Keratinocyte (primary cell): ENCODE measurements at regions not wholly inside any gene's neighbourhood (a gene's known extent, or its start where the extent isn't known, plus 50 kb on each side); places are given as distances from the start of the nearest gene placed in this dataset.
A peak's percentile ranks its signal among the peaks of the same experiment; 100 is the strongest.

Experiments used
- DNase-seq: peaks from one replicate; pipeline ENCODE4 v3.0.0-alpha.2; 2011; ENCODE audit warnings: low read depth, missing footprints, low spot score
- FAIRE-seq: peaks from 2 replicates; lab custom pipeline; 2011; peaks lifted over from hg19 to GRCh38; lab: Jason Lieb, UNC
- H2AFZ ChIP-seq: 2 replicates; pipeline ENCODE4 v1.6.0; 2012; ENCODE audit warnings: low read length, control low read depth, inconsistent platforms; ENCODE audit not compliant: control insufficient read depth
- H3K27ac ChIP-seq: 2 replicates; pipeline ENCODE4 v1.5.1; 2011; ENCODE audit warnings: low read length; ENCODE audit not compliant: control insufficient read depth, insufficient read depth
- H3K27me3 ChIP-seq: 3 replicates; pipeline ENCODE4 v1.6.0; 2011; ENCODE audit warnings: low read length; ENCODE audit not compliant: control insufficient read depth, insufficient read depth; ENCODE audit errors: extremely low read depth
- H3K36me3 ChIP-seq, 2 experiments: 2 replicates in 1 of 2; 3 replicates in 1 of 2; pipeline ENCODE4 v1.5.1; 2011; ENCODE audit warnings: low read length in 2 of 2, mild to moderate bottlenecking in 1 of 2; ENCODE audit not compliant: control insufficient read depth in 2 of 2, insufficient read depth in 2 of 2; ENCODE audit errors: extremely low read depth in 1 of 2
- H3K4me1 ChIP-seq: 3 replicates; pipeline ENCODE4 v1.5.1; 2011; ENCODE audit warnings: low read length; ENCODE audit not compliant: control insufficient read depth, insufficient read depth; ENCODE audit errors: extremely low read depth
- H3K4me2 ChIP-seq: 3 replicates; pipeline ENCODE4 v1.6.0; 2011; ENCODE audit warnings: low read depth, low read length; ENCODE audit not compliant: control insufficient read depth, insufficient read depth; ENCODE audit errors: extremely low read depth
- H3K4me3 ChIP-seq, 3 experiments: fragments of 200-600 bp in 1 of 3; sonication (generic) in 1 of 3; 2 replicates in 2 of 3; 3 replicates in 1 of 3; pipeline ENCODE4 v1.5.1; 2011 to 2016; ENCODE audit warnings: low read length in 3 of 3, mild to moderate bottlenecking in 3 of 3, control low read depth in 2 of 3, inconsistent platforms in 1 of 3, low read depth in 1 of 3, mixed read lengths in 1 of 3, mixed run types in 1 of 3, moderate library complexity in 1 of 3; ENCODE audit not compliant: control insufficient read depth in 2 of 3, insufficient read depth in 2 of 3; ENCODE audit errors: extremely low read depth in 1 of 3
- H3K79me2 ChIP-seq: 2 replicates; pipeline ENCODE4 v1.6.0; 2012; ENCODE audit warnings: low read length; ENCODE audit not compliant: control insufficient read depth, insufficient read depth
- H3K9ac ChIP-seq: 3 replicates; pipeline ENCODE4 v1.6.0; 2011; ENCODE audit warnings: low read length; ENCODE audit not compliant: control insufficient read depth, insufficient read depth; ENCODE audit errors: extremely low read depth
- H3K9me1 ChIP-seq: 3 replicates; pipeline ENCODE4 v1.6.0; 2011; ENCODE audit warnings: low read length; ENCODE audit not compliant: control insufficient read depth, insufficient read depth; ENCODE audit errors: extremely low read depth
- H3K9me3 ChIP-seq: 2 replicates; pipeline ENCODE4 v1.5.1; 2012; ENCODE audit warnings: low read depth, low read length; ENCODE audit not compliant: control insufficient read depth
- H4K20me1 ChIP-seq: 3 replicates; pipeline ENCODE4 v1.6.0; 2011; ENCODE audit warnings: low read length; ENCODE audit not compliant: control insufficient read depth, insufficient read depth; ENCODE audit errors: extremely low read depth
- CTCF ChIP-seq, 3 experiments: IDR thresholded peaks in 1 of 3; conservative IDR thresholded peaks in 1 of 3; optimal IDR thresholded peaks in 1 of 3; 2 replicates in 2 of 3; 3 replicates in 1 of 3; pipeline versions ENCODE3 to v1.5.1; 2011; ENCODE audit warnings: low read length in 3 of 3, mild to moderate bottlenecking in 3 of 3, moderate library complexity in 2 of 3, control low read depth in 1 of 3, inconsistent platforms in 1 of 3; ENCODE audit not compliant: insufficient read depth in 2 of 3; ENCODE audit errors: extremely low read depth in 1 of 3
- EZH2 ChIP-seq: IDR thresholded peaks from one replicate; pipeline ENCODE4 v1.6.1; 2012; ENCODE audit warnings: inconsistent platforms, mild to moderate bottlenecking, low read length, moderate library complexity
- dilution Hi-C: fragments of 300-500 bp; cut with MboI; formaldehyde crosslinking; loops from one replicate; pipeline ENCODE4 v1.7.0; 2020; ENCODE audit warnings: low sequenced_read_pairs; ENCODE audit not compliant: extremely low pct_ligation_motif_present

GRCh38 chr9:107423540-107423939 lies 66.0 kb downstream of the KLF4 start:
- TF ChIP-seq CTCF (optimal IDR thresholded peaks at IDR 0.05 in 1 of 3, IDR thresholded peaks at IDR 0.05 in 1 of 3, conservative IDR thresholded peaks at IDR 0.05 in 1 of 3; ENCODE audit: extremely low read depth in 1 of 3, insufficient read depth in 2 of 3, low read length in 3 of 3): no peak
- TF ChIP-seq EZH2: no peak
- Histone ChIP-seq H3K4me1 (peaks cover 10% of the 10 kb centered on the region), H3K36me3 (no peaks in the 10 kb centered on the region), H2AFZ (no peak overlapping the region), H3K4me3 (no peak overlapping the region), H3K27ac (no peak overlapping the region), H3K9me1 (no peaks in the 10 kb centered on the region), H3K27me3 (no peaks in the 10 kb centered on the region), H3K4me2 (no peak overlapping the region), H4K20me1 (no peaks in the 10 kb centered on the region), H3K79me2 (no peaks in the 10 kb centered on the region), H3K9me3 (no peaks in the 10 kb centered on the region), H3K9ac (no peak overlapping the region)
- no peak for FAIRE-seq
- dilution Hi-C loops: no loop called here
- no peak for DNase-seq

GRCh38 chr9:107422189-107423185 lies 67.1 kb downstream of the KLF4 start:
- Histone ChIP-seq H3K27ac (no peak overlapping the region), H3K9ac (no peak overlapping the region), H3K36me3 (no peaks in the 10 kb centered on the region), H2AFZ (no peak overlapping the region), H3K4me1 (peaks cover 10% of the 10 kb centered on the region), H3K4me2 (no peak overlapping the region), H3K27me3 (no peaks in the 10 kb centered on the region), H3K79me2 (no peaks in the 10 kb centered on the region), H3K9me1 (no peaks in the 10 kb centered on the region), H4K20me1 (no peaks in the 10 kb centered on the region), H3K9me3 (no peaks in the 10 kb centered on the region), H3K4me3 (no peak overlapping the region)
- FAIRE-seq (peak; percentile 43), DNase-seq (no peak)
- TF ChIP-seq EZH2 (no peak), CTCF (optimal IDR thresholded peaks at IDR 0.05 in 1 of 3, IDR thresholded peaks at IDR 0.05 in 1 of 3, conservative IDR thresholded peaks at IDR 0.05 in 1 of 3; ENCODE audit: extremely low read depth in 1 of 3, insufficient read depth in 2 of 3, low read length in 3 of 3) (peak; percentile 83 to 93 (median 84))
- dilution Hi-C loops: no loop called here
